ENCODE measurements at regions not wholly inside any gene's neighbourhood (a gene's known extent, or its start where the extent isn't known, plus 50 kb on each side); places are given as distances from the start of the nearest gene placed in this dataset.

- no peak for DNase-seq (ENCODE audit: low read depth, low spot score)
- Mint-ChIP-seq H3K36me3 (ENCODE audit: low read depth) (no peaks in the 10 kb centered on the region), H3K4me3 (no peak overlapping the region), H3K27ac (ENCODE audit: unreplicated experiment) (no peak overlapping the region), H3K4me1 (peaks cover 43% of the 10 kb centered on the region), H3K27me3 (ENCODE audit: low read depth) (peaks cover 20% of the 10 kb centered on the region), H3K9me3 (no peaks in the 10 kb centered on the region)
- no peak for TF ChIP-seq CTCF (conservative IDR thresholded peaks at IDR 0.05)
These were observed 77.3 kb upstream of the RPS23 start for GRCh38 chr5:82355496-82355895.

- peaks cover 40% of the 10 kb centered on the region for H3K4me1 Mint-ChIP-seq
- no peak for DNase-seq (ENCODE audit: low read depth, low spot score)
- H3K27ac Mint-ChIP-seq (ENCODE audit: unreplicated experiment): no peak overlapping the region
- H3K4me3 Mint-ChIP-seq: no peak overlapping the region
- no peaks in the 10 kb centered on the region for H3K9me3 Mint-ChIP-seq
- peaks cover 20% of the 10 kb centered on the region for H3K27me3 Mint-ChIP-seq (ENCODE audit: low read depth)
- H3K36me3 Mint-ChIP-seq (ENCODE audit: low read depth): no peaks in the 10 kb centered on the region
- TF ChIP-seq CTCF (conservative IDR thresholded peaks at IDR 0.05): no peak
These were observed 76.9 kb upstream of the RPS23 start for GRCh38 chr5:82355053-82355452.

DNA sequence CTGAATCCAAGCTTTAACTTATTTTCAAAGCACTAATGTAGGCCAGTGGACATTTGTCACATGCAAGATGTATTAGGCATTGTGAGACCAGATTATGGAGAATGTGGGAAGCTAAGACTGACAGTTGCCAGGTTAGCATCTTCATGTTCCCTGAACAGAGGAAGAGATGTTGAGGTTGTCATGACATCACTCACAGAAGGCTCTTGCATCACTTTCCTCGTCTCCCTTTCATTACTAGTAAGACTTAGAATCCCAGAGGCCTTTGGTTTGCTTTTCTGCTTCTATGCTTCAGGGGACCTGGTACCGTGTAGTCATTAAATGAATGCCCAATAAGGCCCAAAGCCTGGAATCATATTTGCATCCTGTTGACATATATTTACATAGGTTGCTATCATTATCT is 76.4 kb upstream of the RPS23 start:
- DNase-seq (ENCODE audit: low read depth, low spot score): no peak
- H3K27me3 Mint-ChIP-seq (ENCODE audit: low read depth): peaks cover 20% of the 10 kb centered on the region
- no peak for TF ChIP-seq CTCF (conservative IDR thresholded peaks at IDR 0.05)
- H3K27ac Mint-ChIP-seq (ENCODE audit: unreplicated experiment): no peak overlapping the region
- H3K4me1 Mint-ChIP-seq: peaks cover 38% of the 10 kb centered on the region
- H3K4me3 Mint-ChIP-seq: no peak overlapping the region
- H3K36me3 Mint-ChIP-seq (ENCODE audit: low read depth): no peaks in the 10 kb centered on the region
- H3K9me3 Mint-ChIP-seq: no peaks in the 10 kb centered on the region

- Mint-ChIP-seq H3K9me3 (no peaks in the 10 kb centered on the region), H3K27ac (ENCODE audit: unreplicated experiment) (no peak overlapping the region)
- no peak for TF ChIP-seq CTCF (conservative IDR thresholded peaks at IDR 0.05)
These were observed 75.4 kb upstream of the RPS23 start for GRCh38 chr5:82353522-82353921.

GRCh38 chr5:82352146-82352791 is 74.1 kb upstream of the RPS23 start:
- H3K4me1 Mint-ChIP-seq: peaks cover 37% of the 10 kb centered on the region
- DNase-seq (ENCODE audit: low read depth, low spot score): no peak
- no peaks in the 10 kb centered on the region for H3K9me3 Mint-ChIP-seq
- no peaks in the 10 kb centered on the region for H3K36me3 Mint-ChIP-seq (ENCODE audit: low read depth)
- TF ChIP-seq CTCF (conservative IDR thresholded peaks at IDR 0.05): no peak
- H3K4me3 Mint-ChIP-seq: no peak overlapping the region
- H3K27ac Mint-ChIP-seq (ENCODE audit: unreplicated experiment): no peak overlapping the region
- peaks cover 4% of the 10 kb centered on the region for H3K27me3 Mint-ChIP-seq (ENCODE audit: low read depth)

More at GRCh38 chr5:82353522-82353921, 75.4 kb upstream of the RPS23 start:
- H3K4me3 Mint-ChIP-seq: no peak overlapping the region
- no peak for DNase-seq (ENCODE audit: low read depth, low spot score)
- peaks cover 14% of the 10 kb centered on the region for H3K27me3 Mint-ChIP-seq (ENCODE audit: low read depth)
- peaks cover 31% of the 10 kb centered on the region for H3K4me1 Mint-ChIP-seq
- H3K36me3 Mint-ChIP-seq (ENCODE audit: low read depth): no peaks in the 10 kb centered on the region

All from neural crest cell (in vitro differentiated cells).